DMS153 treated with DMSO at 0.1 percent for 48 hours (cell line): ENCODE measurements at regions not wholly inside any gene's neighbourhood (a gene's known extent, or its start where the extent isn't known, plus 50 kb on each side); places are given as distances from the start of the nearest gene placed in this dataset.

Experiments used
- DNase-seq: peaks from one replicate; lab custom pipeline; 2025; ENCODE audit not compliant: unreplicated experiment; lab: John Stamatoyannopoulos, UW

- DNase-seq: no peak
Measured at GRCh38 chr13:22211876-22212275, 541.0 kb downstream of the FGF9 start.

GRCh38 chr13:22212576-22212975 is 541.7 kb downstream of the FGF9 start:
- no peak for DNase-seq

GRCh38 chr13:22214184-22214583 is 543.3 kb downstream of the FGF9 start:
- DNase-seq: no peak

GRCh38 chr13:22218797-22219196 is 547.9 kb downstream of the FGF9 start:
- DNase-seq: no peak

- no peak for DNase-seq
Measured at GRCh38 chr13:22219709-22220108, 548.8 kb downstream of the FGF9 start.

- DNase-seq: no peak
Measured at GRCh38 chr13:22220151-22221135, 549.6 kb downstream of the FGF9 start.

GRCh38 chr13:22223411-22223810 is 552.5 kb downstream of the FGF9 start:
- DNase-seq: no peak

GRCh38 chr13:22226086-22226485 is 555.2 kb downstream of the FGF9 start:
- DNase-seq: no peak

- no peak for DNase-seq
Measured at GRCh38 chr13:22227895-22228294, 557.0 kb downstream of the FGF9 start.

GRCh38 chr13:22229916-22230315 is 559.0 kb downstream of the FGF9 start:
- no peak for DNase-seq

GRCh38 chr13:22232186-22232585 is 561.3 kb downstream of the FGF9 start:
- DNase-seq: no peak

- DNase-seq: no peak
Measured at GRCh38 chr13:22235285-22235949, 564.5 kb downstream of the FGF9 start.

GRCh38 chr13:22235950-22236290 is 565.0 kb downstream of the FGF9 start:
- no peak for DNase-seq

- no peak for DNase-seq
Measured at GRCh38 chr13:22238269-22238668, 567.4 kb downstream of the FGF9 start.

- DNase-seq: no peak
Measured at GRCh38 chr13:22240716-22241115, 569.8 kb downstream of the FGF9 start.

- DNase-seq: no peak
Measured at GRCh38 chr13:22243469-22244163, 572.7 kb downstream of the FGF9 start.

GRCh38 chr13:22252281-22252830 is 581.5 kb downstream of the FGF9 start:
- DNase-seq: no peak

GRCh38 chr13:22253107-22253506 is 582.2 kb downstream of the FGF9 start:
- no peak for DNase-seq

GRCh38 chr13:22256111-22256639 is 585.3 kb downstream of the FGF9 start:
- no peak for DNase-seq

GRCh38 chr13:22262001-22262885 is 591.4 kb downstream of the FGF9 start:
- no peak for DNase-seq
